ENCODE measurements at regions not wholly inside any gene's neighbourhood (a gene's known extent, or its start where the extent isn't known, plus 50 kb on each side); places are given as distances from the start of the nearest gene placed in this dataset.

DNA sequence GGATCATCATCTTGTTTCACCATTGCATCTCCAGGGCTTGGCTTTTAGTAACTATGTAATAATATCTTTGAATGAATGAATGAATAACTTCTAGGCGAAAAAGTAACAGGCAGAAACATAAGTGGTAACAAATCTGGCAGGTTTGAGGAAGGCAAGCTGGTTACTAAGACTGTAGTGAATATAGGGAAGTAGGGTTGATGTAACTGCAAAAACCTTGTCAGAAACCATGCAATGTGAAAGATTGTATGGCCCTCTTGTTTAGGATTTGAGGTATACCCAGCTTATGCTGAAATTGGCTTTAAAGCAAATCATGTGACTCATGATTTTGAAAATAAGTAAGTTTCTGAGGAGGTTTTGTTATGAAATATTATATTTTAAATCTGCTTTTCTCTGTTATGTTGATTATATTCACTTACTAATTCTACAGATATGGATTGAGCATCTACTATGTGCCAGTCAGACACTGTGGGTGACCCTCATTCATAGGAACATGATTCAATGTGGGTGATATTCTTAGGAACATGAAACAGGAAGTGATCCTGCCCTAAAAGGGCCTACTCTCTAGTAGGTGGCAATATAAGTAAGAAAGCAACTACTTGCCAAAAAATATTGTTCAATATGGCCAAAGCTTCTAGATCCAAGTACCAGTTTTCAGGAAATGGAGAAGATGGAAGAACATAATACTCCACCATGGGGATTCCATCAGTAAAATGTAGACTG, 115.5 kb upstream of the CCDC90B start:
- no peak overlapping the region for H2BK120ac ChIP-seq (replicated peaks; ENCODE audit: low read depth, low read length)
- H4K20me1 ChIP-seq (replicated peaks in 1 of 2; ENCODE audit: control insufficient read depth in 1 of 2, insufficient read depth in 2 of 2, low read length in 2 of 2): no peaks in the 10 kb centered on the region
- no peak overlapping the region for H2BK15ac ChIP-seq (ENCODE audit: low read length)
- no peak overlapping the region for H3K56ac ChIP-seq (replicated peaks; ENCODE audit: insufficient read length, low read depth, low read length)
- no peak overlapping the region for H3K23ac ChIP-seq (ENCODE audit: insufficient read length)
- no peak overlapping the region for H2AK5ac ChIP-seq (ENCODE audit: low read depth, low read length)
- H3K4ac ChIP-seq (replicated peaks; ENCODE audit: insufficient read length, low read depth, low read length): no peak overlapping the region
- H3K36me3 ChIP-seq (ENCODE audit: control insufficient read depth in 2 of 4, insufficient read depth in 4 of 4, low read length in 3 of 4): no peaks in the 10 kb centered on the region
- no peaks in the 10 kb centered on the region for H3K79me1 ChIP-seq (ENCODE audit: low read depth, low read length)
- H3K14ac ChIP-seq (ENCODE audit: insufficient read length): no peak overlapping the region
- no peak overlapping the region for H4K8ac ChIP-seq (ENCODE audit: extremely low read depth, insufficient read depth, low read length)
- H3K9ac ChIP-seq (replicated peaks in 1 of 4; ENCODE audit: extremely low read depth in 1 of 4, low read depth in 3 of 4, low read length in 3 of 4): no peak overlapping the region
- no peak overlapping the region for H3K18ac ChIP-seq (ENCODE audit: extremely low read depth, low read length)
- WGBS, 2 experiments (ENCODE audit: extremely low coverage in 1 of 2, insufficient coverage in 1 of 2, insufficient read length in 1 of 2, insufficient replicate concordance in 2 of 2, low coverage in 1 of 2, low lambda C conversion rate in 2 of 2, missing lambda C conversion rate in 1 of 2): 78% methylated on average over 1 of the region's 1 CpG; no CpG with 5 or more reads in 1 of the 2 experiments
- no peaks in the 10 kb centered on the region for H3K27me3 ChIP-seq (replicated peaks in 1 of 4; ENCODE audit: control insufficient read depth in 3 of 4, extremely low read depth in 1 of 4, insufficient read depth in 3 of 4, low read length in 3 of 4)
- ChIA-PET CTCF (ENCODE audit: partially characterized antibody) (interaction anchor here (0.9 kb wide), 1 partner anchor 12 kb away, joined by 3 read pairs; no protein-coding TSS in a partner anchor), POLR2A (ENCODE audit: partially characterized antibody) (no interaction called here)
- H2BK12ac ChIP-seq (ENCODE audit: low read depth, low read length): no peak overlapping the region
- no peak overlapping the region for H3K4me2 ChIP-seq (ENCODE audit: insufficient read depth in 1 of 2, low read depth in 2 of 2, low read length in 2 of 2)
- H2BK5ac ChIP-seq (ENCODE audit: low read depth, low read length): no peak overlapping the region
- FAIRE-seq (no peak), DNase-seq (ENCODE audit: low read depth in 1 of 2, low spot score in 2 of 2) (no peak)
- no peaks in the 10 kb centered on the region for H3K9me3 ChIP-seq (ENCODE audit: insufficient read depth in 2 of 2, low read depth in 1 of 2, low read length in 1 of 2)
- no peak overlapping the region for H2BK20ac ChIP-seq (ENCODE audit: low read length)
- H3K23me2 ChIP-seq (ENCODE audit: low read depth, low read length): no peaks in the 10 kb centered on the region
- peaks cover 0 to 3% (median 0%) of the 10 kb centered on the region in 4 experiments; a peak in 1 of 7 replicates for H3K4me1 ChIP-seq (replicated peaks in 1 of 4; ENCODE audit: control insufficient read depth in 3 of 4, insufficient read depth in 4 of 4, low read length in 3 of 4)
- no peak for TF ChIP-seq SP2 (IDR thresholded peaks at IDR 0.05; ENCODE audit: low read length)
- TF ChIP-seq NANOG (IDR thresholded peaks at IDR 0.05; ENCODE audit: insufficient read depth, low read depth, low read length, poor library complexity, severe bottlenecking): no peak
- no peak for TF ChIP-seq HDAC6 (IDR thresholded peaks at IDR 0.05; ENCODE audit: low read depth, low read length)
- no peak for TF ChIP-seq TCF12 (IDR thresholded peaks at IDR 0.05; ENCODE audit: low read depth, low read length)
- no peak for TF ChIP-seq TAF1 (IDR thresholded peaks at IDR 0.05; ENCODE audit: low read depth, low read length)
- H3K4me3 ChIP-seq (ENCODE audit: extremely low read depth in 1 of 4, insufficient read depth in 2 of 4, low read depth in 3 of 4, low read length in 4 of 4): no peak overlapping the region
- no peak overlapping the region for H3K27ac ChIP-seq (ENCODE audit: low read depth, low read length)
- H2AFZ ChIP-seq (ENCODE audit: low read length): no peak overlapping the region
- no peak overlapping the region for H4K91ac ChIP-seq (replicated peaks; ENCODE audit: insufficient read length, low read length)
- no peak overlapping the region for H4K5ac ChIP-seq (ENCODE audit: insufficient read length, low read depth, low read length)
- no peaks in the 10 kb centered on the region for H3K79me2 ChIP-seq (ENCODE audit: control insufficient read depth in 1 of 2, insufficient read depth in 2 of 2, low read length in 2 of 2)

All from H1 (cell line).